IPS-NIHi7 (cell line): ENCODE measurements at regions not wholly inside any gene's neighbourhood (a gene's known extent, or its start where the extent isn't known, plus 50 kb on each side); places are given as distances from the start of the nearest gene placed in this dataset.
A peak's percentile ranks its signal among the peaks of the same experiment; 100 is the strongest.

Source experiments
- DNase-seq: peaks from one replicate; pipeline ENCODE4 v3.0.0; 2012; ENCODE audit warnings: mixed read lengths; ENCODE audit errors: extremely low spot score

GRCh38 chr18:37778417-37779165 lies 213.0 kb upstream of the CELF4 start:
- DNase-seq: peak; percentile 92

DNA sequence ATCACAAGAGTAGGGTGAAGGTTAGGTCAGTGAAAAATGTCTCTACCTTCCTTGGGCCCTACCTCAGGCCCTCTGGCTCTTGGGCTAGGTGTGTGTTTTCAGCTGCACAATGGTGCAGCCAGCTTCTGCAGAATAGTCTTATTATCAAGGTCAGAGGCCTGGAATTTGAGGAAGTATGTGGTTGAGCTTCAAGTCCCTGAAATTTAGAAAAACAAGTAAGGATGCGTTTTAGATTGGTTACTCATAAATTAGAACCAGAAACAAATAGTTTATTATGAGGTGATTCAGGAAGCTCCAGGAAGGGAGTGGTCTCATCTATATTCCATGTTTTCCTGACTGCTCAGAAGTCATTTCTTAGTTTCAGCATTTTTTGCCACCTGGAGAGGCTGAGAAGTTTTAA lies 204.2 kb upstream of the CELF4 start:
- DNase-seq: no peak

DNA sequence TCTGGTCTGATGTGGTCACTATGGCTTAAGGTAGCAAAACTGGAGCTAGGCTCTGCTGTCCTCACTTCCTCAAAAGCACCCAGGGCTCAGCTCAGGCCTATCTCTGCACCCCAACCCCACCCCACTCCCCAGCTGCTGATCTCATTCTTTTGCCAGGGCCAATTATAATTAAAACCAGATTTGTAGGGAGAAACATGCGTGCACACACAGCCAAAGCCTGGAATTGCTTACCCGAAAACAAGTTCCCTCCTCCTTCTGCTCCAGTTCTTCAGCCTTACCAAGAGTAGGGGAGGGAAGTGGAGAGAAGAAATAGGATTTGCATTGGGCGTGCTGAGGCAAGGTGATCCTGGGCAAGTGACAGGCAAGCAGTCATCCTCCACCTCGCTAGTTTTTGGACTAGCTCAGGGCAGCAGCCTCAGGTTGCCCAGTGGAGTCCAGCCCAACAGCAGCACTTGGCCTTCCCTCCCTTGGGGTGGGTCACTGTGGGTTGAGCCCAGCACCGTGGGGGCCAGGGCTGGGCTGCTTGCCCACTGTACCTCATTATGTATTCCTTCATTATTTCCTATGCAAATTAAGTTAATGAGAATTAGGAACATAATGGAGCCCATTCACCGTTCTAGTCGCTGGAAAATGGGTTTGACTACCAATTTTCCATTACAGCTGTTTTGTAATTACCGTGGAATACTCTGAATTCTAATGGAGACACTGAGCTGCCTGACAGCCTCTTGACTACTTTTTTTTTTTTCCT lies 199.1 kb upstream of the CELF4 start:
- DNase-seq: no peak

- DNase-seq: no peak
These were observed 196.6 kb upstream of the CELF4 start for GRCh38 chr18:37762076-37762621.

DNA sequence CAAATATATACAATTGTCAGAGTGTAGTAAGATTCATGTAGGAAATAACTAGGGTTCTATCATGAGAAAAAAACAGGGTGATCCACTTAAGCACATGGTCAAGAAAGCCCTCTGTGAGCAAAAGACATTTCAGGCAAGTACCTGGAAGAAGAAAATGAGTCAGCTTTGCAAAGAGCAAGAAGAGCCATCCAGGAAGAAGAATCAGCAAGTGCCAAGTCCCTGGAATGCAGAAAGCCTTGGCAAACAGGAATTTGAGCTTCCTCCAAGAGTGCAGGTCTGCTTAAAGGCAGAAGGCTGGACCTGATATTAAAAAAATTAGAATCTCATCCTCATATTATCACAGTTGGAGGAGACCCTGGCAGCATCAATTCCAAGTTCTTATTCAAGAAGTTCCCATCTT lies 188.5 kb upstream of the CELF4 start:
- no peak for DNase-seq

- peak; percentile 38 for DNase-seq
These were observed 176.8 kb upstream of the CELF4 start for GRCh38 chr18:37742436-37742835.

GRCh38 chr18:37741032-37741623 lies 175.5 kb upstream of the CELF4 start:
- no peak for DNase-seq

- no peak for DNase-seq
These were observed 168.8 kb upstream of the CELF4 start for GRCh38 chr18:37734406-37734805.

DNA sequence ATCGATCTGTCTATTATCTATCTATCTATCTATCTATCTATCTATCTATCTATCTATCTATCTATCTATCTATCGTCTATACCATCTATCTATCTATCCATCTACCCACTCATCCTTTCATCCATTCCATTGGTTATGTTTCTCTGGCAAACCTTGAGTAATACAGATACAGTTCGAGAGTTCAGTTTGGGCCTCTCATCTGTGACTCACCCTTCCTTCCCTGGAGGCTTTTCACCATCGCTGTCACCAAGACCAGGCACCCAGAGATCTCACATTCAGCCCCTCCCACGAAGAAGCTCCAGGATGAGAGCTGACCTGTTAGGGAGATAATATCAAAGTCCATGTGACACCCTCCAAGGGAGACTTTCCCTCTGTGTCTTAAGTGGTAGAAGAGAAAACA lies 164.1 kb upstream of the CELF4 start:
- DNase-seq: no peak

DNA sequence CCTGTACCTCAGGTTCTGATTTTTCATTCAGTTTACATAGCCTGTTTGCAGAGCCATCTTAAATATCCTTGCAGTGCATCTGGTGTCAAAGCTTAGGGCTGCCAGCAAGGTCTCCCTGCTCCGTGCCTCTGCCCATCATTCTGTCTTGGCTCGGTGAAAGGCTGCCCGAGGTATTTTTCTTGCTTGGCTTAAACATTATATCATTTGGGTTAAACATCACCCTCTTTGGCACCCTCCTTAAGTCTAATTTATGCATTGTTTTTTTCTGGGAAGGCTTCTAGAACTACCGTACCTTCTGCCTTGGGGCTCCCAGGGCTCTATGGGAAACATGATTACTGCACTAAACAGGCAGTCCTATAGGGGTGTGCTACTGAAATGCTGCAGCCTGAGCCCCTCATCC lies 158.6 kb upstream of the CELF4 start:
- no peak for DNase-seq

- DNase-seq: no peak
These were observed 156.2 kb upstream of the CELF4 start for GRCh38 chr18:37721544-37722522.

GRCh38 chr18:37720663-37721062 lies 155.1 kb upstream of the CELF4 start:
- no peak for DNase-seq

GRCh38 chr18:37717656-37718055 lies 152.1 kb upstream of the CELF4 start:
- DNase-seq: no peak

DNA sequence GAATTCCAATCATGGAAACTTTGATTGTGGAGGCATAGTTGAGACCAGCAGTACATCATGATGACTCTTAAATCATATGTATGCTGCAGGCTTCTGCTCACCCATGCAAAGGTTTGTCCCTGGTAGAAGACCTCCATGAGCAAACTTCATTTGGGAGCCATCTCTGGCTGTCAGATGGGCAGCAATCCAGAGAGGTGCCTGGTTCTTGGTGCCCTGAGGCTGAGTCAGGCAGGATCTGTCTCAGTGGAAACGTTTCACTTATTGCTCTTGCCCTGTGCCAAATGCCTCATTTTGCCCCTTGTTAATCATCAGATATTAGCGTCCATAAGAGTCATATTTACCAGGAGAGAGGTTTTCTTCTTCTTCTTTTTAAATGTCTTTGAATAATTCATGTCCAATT lies 151.5 kb upstream of the CELF4 start:
- no peak for DNase-seq

- no peak for DNase-seq
These were observed 150.6 kb upstream of the CELF4 start for GRCh38 chr18:37716106-37716735.

DNA sequence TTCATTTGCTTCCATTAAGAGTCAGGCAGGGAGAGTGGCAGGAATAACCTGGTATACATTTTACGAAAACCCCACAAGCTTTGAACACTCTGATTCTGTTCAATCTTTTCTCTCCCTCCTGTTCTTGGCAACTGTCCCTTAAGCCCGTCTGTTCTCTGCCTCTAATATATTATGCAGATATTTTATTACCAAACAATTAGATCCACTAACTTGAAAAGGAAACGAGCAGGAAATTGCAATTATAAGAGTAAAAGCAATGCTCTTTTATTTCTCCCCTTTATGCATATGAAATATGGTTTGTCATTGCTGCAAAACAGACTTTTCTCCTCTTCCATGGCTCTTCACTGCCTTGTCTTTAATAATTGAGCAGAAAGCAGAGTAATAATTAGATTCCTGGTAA lies 149.1 kb upstream of the CELF4 start:
- DNase-seq: no peak

GRCh38 chr18:37712776-37713175 lies 147.2 kb upstream of the CELF4 start:
- DNase-seq: no peak

DNA sequence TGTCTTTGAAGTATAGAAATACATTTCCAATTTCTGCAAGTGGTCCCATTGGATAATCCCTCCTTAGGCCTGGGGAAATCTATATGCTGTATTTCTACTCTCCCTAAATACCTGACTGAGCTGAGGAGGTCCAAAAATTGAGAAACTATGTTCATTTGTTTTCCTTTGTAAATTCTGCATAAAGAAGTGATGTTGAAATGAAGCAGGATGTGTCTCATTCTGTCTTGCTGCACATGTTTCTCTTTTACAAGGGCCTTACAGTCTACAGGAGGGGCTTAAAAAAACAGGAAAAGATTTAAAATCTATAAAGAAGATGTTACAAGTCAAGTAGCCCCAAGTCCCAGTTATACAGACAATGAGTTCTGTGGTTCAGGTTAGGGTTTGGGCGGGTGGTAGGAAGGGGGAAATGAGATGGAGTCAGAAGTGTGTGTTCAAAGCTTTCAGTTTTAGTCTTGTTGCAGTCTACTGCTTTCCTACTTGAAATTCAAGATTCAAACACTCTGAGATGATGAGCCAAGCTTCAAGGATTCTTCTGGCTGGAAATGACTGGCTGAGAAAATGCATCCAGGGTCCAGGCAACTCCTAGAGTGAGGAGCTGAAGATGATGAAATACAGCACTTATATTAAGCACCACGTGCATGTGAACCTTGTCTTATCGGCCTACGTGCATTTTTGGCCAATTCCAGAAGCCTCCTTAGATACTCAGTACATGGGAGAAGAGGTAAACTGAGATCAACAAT lies 146.3 kb upstream of the CELF4 start:
- DNase-seq: no peak

- no peak for DNase-seq
These were observed 145.1 kb upstream of the CELF4 start for GRCh38 chr18:37710726-37711125.

- DNase-seq: no peak
These were observed 144.1 kb upstream of the CELF4 start for GRCh38 chr18:37709740-37710139.
